Activated CD4-positive, alpha-beta T cell treated with anti-CD3 and anti-CD28 coated beads for 24 hours (primary cell): ENCODE measurements at regions not wholly inside any gene's neighbourhood (a gene's known extent, or its start where the extent isn't known, plus 50 kb on each side); places are given as distances from the start of the nearest gene placed in this dataset.

Experiments used
- DNase-seq, 2 donors: peaks; one replicate each; pipeline ENCODE4 v3.0.0-alpha.2; 2020; ENCODE audit warnings: low read depth in 2 of 2

DNA sequence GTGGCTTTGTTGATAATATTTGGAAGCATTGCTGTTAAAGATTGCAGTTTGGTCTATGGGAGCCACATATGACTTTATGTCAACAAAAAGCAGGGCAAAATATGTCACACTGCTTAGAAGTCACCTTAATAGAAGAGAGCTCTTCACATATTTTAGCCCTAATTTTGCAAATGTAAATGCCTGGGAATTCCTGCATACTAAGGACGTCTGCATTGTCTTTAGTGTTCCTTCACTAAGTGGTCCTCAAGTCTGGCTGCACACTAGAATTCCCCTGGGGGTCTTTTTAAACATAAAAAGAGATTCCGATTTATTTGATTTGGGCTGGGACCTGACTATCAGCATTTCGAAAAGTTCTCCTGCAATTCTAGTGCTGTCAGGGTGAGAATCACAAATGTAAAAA, 495.1 kb upstream of the FAM241A start:
- no peak for DNase-seq

DNA sequence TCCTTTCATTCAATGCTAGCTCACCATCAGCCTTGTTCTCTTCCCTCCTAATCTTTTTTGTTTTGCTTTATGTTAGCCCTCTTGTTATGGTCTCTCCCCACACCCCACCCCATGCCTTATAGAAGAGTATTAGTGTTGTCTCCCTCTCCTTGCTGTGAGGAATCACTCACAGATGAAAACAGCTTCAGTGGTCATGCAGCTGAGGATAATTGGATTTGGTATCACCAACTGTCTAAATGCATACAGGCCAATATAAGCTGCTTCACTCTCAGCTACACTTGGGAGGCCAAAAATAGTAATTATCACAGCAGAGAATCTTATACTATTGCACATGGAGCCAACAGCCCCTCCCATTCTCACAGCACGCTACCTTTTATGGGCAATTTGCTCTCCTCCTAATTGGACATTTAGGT, 494.6 kb upstream of the FAM241A start:
- no peak for DNase-seq

DNA sequence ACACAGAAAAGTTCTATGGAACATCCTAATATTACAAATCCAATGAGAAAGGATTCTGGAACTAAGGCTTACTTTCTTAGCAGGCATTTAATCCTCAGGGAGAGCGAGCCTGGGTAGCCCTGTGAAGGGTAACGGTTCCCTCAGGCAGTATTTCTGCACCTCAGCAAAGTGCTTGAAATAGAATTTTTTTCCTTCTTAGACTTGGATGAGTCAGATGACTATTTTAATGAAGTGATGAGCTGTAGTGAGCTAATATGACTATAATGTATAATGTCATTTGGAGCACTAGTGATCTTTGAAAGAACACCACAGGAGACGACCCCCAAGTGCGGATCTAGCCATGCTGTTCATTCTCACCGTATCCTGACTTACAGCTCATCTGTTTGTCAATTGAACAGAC, 493.0 kb upstream of the FAM241A start:
- no peak for DNase-seq

DNA sequence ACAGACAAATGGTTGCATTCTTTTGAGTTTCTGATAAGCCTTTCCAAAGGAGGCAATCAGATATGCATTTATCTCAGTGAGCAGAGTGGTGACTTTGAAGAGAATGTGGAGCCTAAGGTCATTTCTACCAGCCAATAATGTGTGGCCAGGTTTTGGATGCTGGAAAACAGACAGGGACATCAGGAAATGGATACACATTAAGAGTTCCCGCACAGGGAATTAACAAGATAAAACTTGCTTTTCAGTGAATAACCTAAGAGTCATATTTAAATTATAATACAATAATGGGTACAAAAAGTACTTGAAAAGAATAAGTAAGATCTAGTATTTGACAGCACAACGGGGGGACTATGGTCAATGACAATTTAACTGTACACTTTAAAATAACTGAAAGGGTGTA, 492.3 kb upstream of the FAM241A start:
- DNase-seq: no peak

DNA sequence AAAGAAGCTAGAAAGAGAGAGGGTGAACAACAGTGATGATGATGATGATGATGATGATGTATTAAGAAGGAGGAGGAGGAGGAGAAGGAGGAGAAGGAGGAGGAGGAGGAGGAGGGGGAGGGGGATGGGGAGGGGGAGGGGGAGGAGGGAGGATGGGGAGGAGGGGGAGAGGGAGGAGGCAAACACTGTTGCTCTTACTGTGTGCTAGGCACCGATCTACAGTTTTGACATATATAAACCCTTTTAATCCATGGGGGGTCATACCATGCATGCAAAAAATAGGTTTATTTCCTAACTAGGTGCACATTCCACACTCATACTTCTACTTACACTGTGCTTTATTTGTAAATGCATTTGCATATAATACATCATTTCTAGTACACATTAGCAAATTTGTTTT, 482.8 kb upstream of the FAM241A start:
- no peak for DNase-seq

DNA sequence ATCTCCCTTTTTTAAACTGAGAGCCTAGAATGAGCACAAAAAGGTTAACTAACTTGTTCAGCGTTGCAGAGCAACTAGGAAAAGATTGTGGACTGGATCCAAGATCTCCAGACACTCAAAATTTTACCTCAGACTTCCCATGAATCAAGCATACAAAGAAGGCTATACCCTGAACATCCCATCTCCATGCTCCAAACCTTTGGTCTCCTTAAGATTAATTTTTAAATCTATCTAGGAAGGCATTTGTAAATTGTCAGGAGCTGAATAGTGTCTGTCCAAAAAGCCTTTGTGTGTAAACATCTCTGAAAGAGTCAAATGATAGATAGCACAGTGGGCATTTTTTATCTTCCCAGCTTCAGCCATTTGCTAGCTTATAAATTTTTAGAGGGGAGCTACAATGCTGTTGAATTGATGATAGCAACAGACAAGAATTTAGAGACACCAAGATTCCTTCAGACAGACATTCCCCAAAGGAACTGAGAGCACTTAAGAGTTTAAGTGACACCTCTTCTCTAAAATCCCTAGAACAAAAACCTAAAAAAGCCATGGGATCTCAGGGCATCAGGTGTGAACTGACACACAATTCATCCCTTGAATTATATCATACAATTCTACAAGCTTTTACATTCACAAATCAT, 480.8 kb upstream of the FAM241A start:
- no peak for DNase-seq

DNA sequence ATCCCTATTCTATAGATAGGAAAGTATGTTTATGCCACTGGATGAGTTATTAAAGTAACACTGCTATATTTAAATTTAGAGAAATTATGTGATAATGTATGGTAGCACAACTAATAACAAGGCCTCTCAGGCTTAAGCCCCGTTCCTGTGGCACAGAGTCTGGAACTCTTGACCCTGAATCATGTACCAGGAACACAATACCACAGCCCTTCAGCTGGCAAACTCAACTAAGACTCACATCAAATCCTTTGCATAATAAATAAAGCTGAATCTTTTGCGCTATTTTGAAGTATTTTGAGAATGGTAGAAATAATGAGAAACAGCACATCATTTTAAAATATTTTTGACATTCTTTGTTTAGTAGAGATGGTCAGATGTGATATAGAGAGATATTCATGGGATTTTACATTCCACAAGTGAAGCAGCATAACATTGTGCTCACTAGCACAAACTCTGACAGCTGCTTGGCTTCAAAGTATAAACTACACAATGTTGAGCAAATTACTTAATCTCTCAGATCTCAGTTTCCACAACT, 478.4 kb upstream of the FAM241A start:
- no peak for DNase-seq

DNA sequence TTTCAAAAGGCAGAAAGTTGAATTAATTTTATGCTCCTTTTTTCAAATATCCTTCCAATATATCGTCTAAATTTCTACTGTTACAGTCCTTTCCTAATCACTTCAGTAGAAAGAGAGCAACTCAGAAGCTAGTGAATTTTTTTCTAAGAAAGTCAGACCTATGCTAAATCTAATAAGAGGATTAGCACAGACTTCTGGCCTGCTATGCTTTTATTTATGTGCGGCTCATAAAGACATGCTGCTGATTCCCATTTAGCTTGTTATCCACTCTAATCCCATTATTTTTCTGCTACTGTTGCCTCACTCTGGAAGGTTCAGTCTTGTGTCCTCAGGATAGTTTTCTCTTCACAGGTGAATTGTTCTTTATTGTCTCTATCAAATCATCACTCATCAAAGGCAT, 473.5 kb upstream of the FAM241A start:
- no peak for DNase-seq

DNA sequence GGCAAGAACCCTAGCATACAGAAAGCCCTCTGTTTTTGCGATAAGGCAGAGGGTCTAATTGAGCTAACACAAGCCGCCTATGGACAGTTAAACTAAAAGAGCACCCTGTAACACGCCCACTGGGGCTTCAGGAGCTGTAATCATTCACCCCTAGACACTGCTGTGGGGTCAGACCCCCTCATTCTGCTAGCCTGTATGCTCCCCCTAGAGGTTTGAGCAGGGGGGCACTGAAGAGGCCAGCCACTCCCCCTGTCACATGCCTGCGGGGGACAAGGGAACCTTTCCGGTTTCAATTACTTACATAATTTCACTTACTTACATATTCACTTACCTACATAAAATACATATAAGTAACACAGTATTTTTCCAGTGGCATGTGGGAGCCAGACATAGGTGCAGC, 469.5 kb upstream of the FAM241A start:
- no peak for DNase-seq

DNA sequence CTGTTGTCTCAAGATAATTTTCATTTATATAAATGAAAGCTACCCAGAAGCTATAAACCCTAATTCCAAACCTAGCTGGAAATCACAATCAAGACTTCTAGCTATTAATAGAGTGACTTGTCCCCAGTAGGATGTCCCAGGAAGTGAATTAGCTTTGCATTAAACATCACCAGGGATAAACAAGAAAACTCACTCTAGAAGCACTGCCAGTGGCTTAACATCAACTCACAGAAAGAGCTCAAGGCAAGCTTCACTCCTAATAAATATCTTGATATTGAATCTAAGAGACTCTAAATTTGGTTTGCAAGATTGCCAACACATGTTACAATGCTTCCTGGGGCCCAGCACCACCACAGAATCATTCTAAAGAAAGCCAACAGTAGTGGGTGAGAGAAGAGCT, 468.7 kb upstream of the FAM241A start:
- DNase-seq: no peak

DNA sequence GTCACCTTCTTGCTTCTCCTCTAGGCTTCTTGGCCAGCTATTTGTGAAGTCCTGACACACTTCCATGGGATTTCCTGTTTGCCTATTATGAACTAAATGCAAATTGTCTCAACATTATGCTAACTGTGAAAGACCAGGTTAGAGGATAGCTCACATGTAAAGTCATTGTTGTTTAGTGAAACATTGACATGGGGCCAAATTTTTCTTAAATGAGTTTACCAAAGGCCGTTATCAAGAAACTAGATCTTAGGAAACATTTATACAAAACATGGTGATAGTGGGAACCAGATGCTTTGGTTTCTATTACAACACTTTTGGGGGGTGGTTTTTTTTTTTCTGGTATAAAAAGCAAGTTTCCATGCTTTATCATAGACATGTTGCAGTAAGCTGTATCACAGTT, 466.8 kb upstream of the FAM241A start:
- no peak for DNase-seq

DNA sequence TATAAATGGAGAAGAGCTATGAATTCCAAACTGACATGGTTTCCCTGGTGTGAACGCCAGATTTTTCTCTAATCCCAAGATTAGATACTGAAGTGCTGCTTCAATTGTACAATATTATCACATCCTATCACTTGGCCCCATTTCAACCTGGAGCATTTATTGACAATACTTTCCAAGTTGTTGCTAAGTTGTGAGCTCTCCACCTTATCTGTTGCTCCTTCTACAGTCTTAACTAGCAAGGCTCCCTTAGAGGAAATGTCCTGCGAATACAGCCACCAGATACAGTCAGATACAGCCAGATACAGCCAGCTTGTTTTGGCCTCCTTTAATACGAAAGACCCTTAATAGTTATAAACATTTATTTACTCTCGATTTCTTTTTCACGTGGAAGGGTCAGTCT, 466.3 kb upstream of the FAM241A start:
- no peak for DNase-seq

DNA sequence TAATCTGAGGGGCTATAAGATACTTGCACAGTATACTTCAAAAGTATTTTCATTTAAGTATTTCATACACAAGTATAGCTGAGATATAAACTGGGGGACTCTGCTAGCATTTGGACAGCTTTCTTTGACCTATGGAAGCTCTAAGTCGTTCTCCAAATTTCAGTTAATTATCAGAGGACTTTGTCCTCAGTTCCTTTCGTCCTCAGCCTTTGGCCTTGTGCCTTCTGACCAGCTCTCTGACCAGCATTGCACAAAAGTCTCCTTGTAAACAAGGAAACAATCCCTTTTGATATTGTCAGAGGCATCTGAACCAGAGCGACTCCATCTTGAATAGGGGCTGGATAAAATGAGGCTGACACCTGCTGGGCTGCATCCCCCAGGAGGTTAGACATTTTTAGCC, 464.0 kb upstream of the FAM241A start:
- no peak for DNase-seq

DNA sequence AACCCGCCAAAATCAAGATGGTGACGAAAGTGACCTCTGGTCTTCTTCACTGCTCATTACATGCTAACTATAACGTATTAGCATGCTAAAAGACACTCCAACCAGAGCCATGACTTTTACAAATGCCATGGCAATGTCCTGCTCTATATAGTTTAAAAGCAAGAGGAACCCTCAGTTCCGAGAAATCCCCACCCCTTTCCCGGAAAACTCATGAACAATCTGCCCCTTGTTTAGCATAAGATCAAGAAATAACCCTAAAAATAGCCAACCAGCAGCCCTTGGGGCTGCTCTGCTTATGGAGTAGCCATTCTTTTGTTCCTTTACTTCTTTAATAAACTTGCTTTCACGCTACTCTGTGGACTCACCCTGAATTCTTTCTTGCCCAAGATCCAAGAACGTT, 463.5 kb upstream of the FAM241A start:
- DNase-seq: no peak

DNA sequence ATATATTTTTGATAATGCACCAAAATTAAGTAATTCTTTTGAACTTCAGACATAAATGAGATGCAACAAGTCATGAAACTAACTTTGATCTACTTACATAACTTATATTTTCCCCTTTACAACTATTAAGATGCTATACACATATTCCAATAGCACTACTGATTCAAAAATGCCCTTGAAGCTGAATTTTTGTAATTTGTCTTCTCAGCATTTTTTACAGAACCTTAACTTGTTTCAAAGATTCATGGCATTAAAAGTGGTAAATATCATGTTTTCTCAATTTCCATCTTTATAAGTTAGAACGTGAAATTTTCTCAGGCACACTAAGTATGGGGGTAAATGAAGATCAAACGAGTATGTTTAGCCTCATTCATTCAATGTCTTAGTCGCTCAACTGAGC, 460.0 kb upstream of the FAM241A start:
- DNase-seq: no peak

DNA sequence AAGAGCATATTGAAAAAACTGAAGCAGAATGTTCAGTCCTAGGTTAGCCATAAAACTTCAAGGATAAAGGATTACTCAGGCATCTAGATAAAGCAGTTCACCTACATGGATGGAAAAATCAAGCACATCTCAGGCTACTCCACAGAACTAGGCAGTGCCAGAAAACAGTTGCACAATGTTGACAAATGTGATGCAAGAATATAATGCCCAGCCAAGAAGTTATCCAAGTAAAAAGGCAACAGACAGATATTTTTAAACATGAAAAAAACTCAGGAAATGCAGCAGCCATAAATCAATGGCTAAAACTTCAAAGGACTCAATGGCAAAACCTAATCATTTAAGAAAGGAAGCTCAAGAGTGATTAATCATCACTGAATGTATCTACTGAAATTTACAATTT, 456.0 kb upstream of the FAM241A start:
- no peak for DNase-seq

DNA sequence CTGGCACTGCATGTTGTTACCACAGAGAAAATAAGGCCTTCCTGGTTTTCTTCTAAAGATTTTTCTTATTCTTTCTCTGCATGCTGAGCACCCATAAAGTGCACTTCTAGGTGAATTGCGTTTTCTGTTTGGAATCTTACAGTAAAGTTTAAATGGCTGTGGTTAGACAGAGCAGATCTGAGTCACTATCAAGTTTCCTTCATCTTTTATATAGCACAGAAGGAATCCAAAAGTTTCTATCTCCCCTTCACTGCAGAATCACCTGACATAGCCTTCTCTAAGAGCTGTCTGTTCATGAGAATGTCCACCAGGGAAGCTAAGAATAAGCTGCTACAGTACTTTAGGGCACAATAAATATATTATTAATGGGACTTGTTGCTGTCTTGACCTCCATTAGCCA, 455.5 kb upstream of the FAM241A start:
- DNase-seq: no peak

DNA sequence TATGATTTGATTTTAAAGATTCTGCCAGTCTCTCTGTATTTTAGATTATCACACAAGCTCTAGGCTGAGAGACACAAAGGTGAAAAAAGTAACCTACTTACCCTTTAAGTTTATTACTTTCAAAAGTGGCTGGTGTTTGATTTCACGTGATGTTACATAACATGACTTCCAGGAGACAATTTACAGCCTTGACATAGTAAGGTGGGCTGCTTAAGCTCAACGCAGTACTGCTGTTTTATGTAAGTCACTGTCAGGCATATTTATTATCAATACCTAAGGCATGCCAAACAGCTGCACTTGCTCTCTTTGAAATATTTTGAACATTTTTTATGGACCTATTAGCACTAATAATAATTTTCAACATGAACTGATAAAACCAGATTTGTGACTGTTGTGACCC, 451.5 kb upstream of the FAM241A start:
- no peak for DNase-seq

DNA sequence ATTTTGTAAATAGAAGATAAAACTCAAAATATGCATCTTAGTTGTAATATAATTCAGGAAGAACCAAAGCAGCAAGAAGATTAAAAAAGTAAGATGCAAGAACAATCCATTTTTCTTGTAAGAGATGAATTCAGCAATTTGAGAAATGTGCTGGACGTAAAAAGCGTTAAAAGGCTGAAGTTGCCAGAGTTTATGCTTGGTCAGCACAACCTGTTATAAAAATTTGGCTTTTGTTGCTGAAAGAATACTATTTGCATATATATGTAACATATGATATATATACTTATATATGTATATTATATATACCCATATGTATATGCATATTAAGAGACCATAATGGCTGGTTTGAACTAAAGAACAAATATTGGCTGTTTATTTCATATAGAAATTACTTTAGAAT, 449.6 kb upstream of the FAM241A start:
- no peak for DNase-seq

DNA sequence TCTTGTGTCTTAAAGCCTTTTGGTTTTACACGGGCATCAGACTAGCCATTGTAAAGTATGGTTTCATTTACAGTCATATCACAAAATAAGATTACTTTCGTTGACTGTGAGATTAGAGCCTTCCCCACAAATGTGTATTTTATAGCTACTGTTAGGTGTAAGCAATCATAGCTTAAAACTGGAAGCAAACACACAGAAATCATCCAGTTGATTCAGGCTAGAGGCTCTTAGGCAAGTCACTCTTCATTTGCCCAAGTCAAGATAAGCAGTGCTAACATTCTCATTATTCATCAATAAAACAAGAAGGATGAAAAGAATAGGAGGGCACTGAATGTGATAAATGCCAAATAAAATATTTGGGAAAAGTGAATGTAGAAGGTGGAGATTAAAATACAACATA, 448.7 kb upstream of the FAM241A start:
- DNase-seq: no peak

DNA sequence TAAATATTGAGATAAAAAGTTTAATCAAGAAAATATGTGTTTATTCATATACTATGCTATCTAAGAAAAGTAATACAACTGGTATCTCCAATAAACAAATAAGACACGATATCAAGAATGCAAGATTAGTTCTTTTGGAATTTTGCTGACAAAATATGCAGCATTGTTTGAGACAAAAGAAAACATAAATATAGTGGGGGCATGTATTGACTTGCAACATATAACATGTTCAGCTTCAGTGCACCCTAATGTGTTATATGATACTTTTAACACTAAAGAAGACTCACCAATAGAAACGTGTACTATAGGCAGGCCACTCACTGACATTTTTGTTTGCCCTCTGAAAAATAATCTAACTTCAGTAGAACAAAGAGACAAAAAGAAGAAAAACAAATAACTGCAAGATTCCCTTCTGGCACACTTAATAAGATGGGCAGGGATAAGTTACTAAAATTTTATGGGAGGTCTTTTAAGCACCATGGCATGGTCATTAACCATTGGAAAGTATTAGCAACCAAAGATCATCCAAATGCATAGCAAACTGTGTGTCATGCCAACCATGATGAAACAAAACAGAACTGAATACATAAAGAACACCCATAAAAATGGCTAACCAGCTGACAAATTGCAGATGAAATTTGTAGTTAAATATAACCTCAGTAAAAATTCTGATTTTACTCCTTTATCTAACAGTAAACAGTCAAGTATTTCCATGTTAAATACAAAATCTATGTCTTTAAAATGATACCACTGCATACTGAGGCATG, 447.9 kb upstream of the FAM241A start:
- DNase-seq: no peak

DNA sequence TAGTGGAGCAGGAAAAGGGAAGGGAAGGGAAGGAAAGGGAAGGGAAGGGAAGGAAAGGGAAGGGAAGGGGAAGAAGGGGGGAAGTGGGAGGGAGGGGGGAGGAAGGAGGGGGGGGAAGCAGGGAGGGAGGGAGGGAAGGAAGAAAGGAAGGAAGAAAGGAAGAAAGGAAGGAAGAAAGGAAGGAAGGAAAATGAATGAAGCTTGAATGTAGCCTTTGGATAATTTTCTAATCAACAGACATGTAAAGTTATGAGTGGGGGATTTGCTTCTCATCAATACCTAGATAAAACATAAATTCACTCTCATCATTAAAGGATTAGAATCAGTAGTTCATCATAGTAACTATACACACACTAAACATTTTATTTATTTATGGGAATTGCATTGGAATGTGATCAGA, 446.9 kb upstream of the FAM241A start:
- no peak for DNase-seq

DNA sequence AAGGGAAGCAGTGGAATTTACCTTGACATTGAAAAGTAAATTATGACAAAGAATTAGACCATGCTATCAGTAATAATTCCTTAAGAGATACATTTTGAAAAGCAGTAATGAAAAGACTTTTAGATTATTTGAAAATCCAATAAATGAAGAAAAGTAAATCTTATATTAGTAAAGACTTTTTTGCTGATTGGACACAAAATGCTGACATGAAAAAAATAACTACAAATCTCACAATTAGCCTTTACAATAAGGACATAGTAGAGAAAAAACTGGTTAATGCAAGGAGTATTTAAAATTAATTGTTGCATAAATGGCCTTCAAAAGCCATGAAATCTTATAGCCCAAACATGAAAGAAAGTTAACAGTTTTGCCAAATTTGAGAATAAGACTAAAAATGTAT, 446.1 kb upstream of the FAM241A start:
- DNase-seq: no peak

DNA sequence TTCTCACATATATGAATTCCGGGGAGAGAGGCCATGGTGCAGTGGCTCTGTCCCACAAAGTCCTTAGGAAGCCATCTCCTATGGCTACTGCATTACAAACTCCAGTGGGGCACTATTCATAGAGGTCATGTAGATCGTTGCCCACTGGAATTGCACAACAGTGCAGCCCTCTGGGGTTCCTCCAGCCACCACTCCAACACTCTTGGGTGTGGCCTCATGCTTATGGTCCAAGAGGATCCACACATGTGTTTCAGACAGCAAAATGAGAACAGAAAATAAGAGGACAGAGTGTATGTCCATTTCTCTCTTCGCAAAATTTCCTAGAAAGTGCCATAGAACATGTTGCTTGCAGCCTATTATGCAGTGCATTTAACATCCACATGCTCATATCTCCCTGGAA, 444.2 kb upstream of the FAM241A start:
- DNase-seq: no peak
